GM13977 (cell line): ENCODE measurements at regions not wholly inside any gene's neighbourhood (a gene's known extent, or its start where the extent isn't known, plus 50 kb on each side); places are given as distances from the start of the nearest gene placed in this dataset.

Source experiments
- DNase-seq: peaks from one replicate; pipeline ENCODE4 v3.0.0; 2012; ENCODE audit warnings: low spot score
- in situ Hi-C: fragments of 300-500 bp; cut with MboI; formaldehyde crosslinking; loops from one replicate; pipeline ENCODE4 v1.12.0; 2022; ENCODE audit warnings: low sequenced_read_pairs, low pct_unique_long_range_greater_than_20kb, mixed read lengths, inconsistent platforms; ENCODE audit not compliant: unreplicated experiment
- TF ChIP-seq, protein P1 (sequence below): IDR thresholded peaks from 2 replicates; pipeline ENCODE4 v1.5.1; 2012; ENCODE audit warnings: mild to moderate bottlenecking, control low read depth; ENCODE audit not compliant: insufficient read depth; ENCODE audit errors: extremely low read depth, missing control alignments

DNA sequence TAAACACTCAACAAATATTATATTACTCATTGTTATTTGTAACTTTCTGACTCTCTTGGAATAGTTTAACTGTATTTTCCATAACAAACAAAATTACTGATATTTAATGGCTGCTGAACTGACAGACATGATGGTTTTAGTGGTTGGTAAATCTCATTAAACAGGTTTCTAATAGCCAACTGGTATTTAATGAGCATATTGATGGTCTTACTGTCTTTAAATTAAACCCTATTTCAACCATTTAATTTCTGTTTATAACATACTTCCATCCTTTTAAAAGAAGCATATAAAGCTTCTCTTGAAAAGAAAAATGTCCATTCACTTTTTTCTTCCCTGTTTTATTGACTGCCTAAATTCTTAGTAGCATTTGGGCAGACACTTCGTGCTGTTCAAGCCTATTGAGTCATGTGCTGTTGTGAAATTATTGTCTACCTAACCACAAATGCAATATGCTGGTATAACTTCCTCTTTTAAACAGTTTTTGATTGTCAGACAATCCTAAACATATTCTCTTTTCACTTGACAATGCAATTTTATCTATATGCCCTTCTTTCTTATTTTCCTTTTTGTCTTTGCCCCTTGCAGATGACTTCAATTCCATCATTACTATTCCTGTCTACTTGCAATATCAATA, 163.9 kb upstream of the SLC7A11 start:
- in situ Hi-C loops: no loop called here
- TF ChIP-seq, protein P1, sequence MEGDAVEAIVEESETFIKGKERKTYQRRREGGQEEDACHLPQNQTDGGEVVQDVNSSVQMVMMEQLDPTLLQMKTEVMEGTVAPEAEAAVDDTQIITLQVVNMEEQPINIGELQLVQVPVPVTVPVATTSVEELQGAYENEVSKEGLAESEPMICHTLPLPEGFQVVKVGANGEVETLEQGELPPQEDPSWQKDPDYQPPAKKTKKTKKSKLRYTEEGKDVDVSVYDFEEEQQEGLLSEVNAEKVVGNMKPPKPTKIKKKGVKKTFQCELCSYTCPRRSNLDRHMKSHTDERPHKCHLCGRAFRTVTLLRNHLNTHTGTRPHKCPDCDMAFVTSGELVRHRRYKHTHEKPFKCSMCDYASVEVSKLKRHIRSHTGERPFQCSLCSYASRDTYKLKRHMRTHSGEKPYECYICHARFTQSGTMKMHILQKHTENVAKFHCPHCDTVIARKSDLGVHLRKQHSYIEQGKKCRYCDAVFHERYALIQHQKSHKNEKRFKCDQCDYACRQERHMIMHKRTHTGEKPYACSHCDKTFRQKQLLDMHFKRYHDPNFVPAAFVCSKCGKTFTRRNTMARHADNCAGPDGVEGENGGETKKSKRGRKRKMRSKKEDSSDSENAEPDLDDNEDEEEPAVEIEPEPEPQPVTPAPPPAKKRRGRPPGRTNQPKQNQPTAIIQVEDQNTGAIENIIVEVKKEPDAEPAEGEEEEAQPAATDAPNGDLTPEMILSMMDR: no peak
- DNase-seq: peak; percentile 9

DNA sequence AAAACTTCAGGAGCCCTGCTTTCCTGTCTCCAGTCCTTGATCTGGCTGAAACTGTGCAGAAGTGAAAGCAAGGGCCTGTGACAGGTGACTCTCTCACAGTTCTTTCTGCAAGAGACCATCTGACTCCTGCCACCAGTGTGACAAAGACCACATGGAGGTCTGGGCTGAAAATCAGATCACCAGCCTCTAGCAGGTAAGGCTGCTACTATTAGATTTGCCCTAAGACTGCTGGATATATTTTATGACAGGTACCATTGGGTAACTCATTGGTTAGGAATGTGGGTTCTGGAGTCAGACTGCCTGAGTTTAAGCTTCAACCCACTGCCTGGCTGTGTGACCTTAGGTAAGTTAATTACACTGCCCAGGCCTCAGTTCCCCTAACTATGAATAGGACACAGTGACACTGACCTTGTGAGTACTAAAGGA, 163.3 kb upstream of the SLC7A11 start:
- in situ Hi-C loops: no loop called here
- TF ChIP-seq, protein P1: no peak
- peak; percentile 9 for DNase-seq

DNA sequence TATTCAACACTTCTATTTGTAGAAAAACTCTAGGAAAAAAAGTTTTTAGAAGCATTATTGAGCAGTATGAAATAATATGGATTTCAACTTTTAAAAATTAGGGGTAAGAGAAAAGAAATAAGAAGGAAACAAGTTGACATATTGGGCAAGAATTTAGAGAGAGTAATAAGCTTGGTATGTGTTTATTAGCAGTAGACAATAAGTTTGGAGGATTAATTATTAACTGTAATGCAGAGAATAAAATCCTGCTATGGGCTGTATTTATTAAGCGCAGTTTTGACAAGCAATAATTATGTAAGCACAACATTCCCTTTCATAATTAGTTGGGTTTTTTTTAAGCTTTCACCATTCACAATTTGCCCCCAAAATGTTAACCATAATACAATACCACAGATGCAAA, 162.7 kb upstream of the SLC7A11 start:
- TF ChIP-seq, protein P1: no peak
- DNase-seq: no peak
- in situ Hi-C loops: no loop called here

DNA sequence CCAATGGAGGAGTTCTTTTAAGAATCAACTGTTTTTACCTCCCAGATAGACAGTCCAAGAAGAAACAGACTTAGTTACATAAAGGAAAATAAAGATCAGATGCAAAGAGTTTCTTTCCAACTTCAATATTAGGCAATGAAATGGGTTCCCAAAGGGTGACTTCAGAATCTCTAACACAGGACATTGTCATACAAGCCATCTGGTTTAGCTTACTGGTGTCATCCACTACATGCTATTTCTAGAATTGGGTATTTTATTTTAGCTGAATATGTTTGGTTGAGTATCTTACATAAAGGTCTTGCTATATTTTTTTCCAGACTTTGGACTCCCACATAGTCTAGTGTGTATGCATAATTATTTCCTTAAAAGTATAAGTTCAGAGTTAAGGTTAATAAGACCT, 162.1 kb upstream of the SLC7A11 start:
- in situ Hi-C loops: no loop called here
- TF ChIP-seq, protein P1: no peak
- no peak for DNase-seq

DNA sequence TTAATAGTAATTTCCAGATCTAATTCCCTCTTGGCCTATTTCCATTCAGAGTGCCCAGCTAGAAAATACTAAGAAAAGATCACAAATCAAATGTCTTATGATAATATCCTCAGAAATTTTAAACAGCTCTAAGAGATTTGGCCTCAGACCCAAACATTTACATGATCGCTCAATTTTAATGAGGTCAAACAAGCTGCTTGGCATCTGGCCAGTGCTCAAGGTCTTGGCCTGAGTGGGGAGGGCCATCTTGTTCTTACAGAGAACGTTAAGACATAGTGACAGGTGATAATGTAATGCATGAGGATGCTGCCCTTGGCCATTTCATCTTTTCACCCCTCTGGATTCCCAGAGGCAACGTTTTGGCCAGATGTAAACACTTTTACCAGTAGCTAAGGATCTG, 159.2 kb upstream of the SLC7A11 start:
- in situ Hi-C loops: no loop called here
- TF ChIP-seq, protein P1: no peak

DNA sequence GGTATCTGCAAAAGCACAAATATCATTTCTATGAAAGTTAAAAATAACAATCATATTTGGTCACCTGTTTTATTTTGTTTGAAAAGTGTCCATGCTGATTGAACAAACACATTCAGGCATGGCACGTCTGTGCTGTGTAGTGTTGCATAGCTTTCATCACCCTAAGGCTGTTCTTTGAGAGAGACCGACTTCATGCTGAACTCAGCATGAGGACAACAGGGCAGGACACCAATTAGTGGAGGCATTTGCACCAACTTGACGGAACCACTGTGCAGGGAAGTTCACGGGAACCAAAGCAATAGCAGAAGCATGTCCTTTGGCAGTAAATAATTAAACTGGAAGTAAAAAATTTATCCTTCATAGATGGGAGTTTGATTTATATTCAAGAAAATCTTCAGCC, 158.4 kb upstream of the SLC7A11 start:
- no peak for DNase-seq
- in situ Hi-C loops: no loop called here
- TF ChIP-seq, protein P1: no peak

More for the DNA sequence above, 159.2 kb upstream of the SLC7A11 start:
- DNase-seq: no peak
